NOMO-1 treated with dmso at 0.1 percent for 144 hours (cell line): ENCODE measurements at regions not wholly inside any gene's neighbourhood (a gene's known extent, or its start where the extent isn't known, plus 50 kb on each side); places are given as distances from the start of the nearest gene placed in this dataset.

ENCODE experiments used
- DNase-seq: peaks from one replicate; lab custom pipeline; 2025; ENCODE audit not compliant: unreplicated experiment; lab: John Stamatoyannopoulos, UW

GRCh38 chr9:115250621-115251032, 132.7 kb upstream of the TNC start:
- DNase-seq: no peak

DNA sequence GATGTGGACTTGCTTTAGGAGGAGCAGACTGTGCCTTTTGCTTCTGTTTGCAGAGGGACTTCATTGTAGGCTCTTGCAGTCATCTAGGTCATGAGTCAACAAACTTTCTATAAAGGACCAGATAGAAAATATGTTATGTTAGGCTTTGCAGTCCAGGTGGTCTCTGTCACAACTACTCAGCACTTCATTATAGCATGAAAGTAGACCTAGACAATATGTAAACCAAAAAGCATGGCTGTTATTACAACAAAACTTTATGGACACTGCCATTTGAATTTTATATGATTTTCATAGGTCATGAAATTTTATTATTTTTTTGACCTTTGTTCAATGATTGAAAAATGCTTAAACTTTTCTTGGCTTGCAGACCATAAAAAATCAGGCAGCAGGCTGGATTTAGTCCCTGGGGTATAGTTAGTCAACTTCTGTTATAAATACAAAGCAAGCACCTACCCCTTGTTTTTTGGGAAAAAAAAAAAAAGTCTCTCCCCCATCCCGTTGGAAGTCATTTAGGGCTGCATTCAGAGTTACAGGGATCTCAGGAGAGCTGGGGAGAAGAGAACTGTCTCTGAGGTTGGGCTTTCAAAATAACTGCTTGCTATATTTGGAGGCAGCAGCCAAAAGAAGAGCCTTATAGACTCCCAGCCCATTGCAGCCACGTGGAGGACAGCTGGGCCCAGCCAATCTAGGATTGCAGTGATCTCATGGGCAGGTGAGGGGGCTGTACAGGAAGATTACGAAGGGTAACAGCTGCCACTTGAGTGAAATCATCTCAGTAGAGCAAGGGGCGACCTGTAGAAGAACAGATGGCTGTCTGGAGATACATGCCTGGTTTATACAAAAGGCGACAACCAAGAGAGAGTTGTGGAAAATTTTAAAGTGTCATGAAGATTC, 136.6 kb upstream of the TNC start:
- DNase-seq: no peak

DNA sequence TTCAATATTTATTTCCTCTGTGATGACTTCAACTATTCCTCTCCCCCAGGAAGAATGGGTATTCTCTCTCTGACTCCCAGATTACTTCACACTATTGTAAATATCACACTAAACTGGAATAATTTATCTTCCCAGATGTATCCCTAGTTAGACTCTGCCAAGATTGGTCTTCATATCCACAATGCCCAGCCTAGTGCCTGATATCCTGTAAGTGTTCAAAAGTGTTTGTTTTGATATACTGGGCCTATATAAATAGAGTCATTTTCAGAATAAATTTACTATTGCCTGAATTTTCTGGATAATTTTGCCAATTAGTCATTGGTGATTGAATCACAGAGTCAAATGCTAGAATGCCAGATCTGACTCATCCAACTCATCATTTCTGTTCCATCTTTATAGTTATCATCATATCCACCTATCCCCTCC, 143.7 kb upstream of the TNC start:
- no peak for DNase-seq

DNA sequence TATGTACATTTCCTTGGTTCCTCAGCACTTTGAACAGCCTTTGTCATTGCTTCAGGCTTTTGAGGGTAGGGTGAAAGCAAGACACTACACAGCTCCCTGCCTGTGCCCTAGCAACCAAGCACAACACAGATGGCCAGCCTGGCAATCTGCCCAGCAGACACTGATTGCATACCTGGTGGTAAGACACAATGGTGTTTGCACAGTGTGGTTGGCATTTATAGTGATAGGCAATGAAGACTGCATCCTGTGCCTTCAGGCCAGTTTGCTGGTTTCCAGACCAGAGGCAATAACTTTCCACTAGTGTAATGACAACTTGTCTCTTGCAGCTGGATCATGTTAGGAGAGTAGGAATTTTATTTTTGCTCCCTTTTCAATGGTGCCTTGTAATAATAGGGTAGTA, 144.5 kb upstream of the TNC start:
- DNase-seq: no peak

- DNase-seq: no peak
Observed at GRCh38 chr9:115262952-115263351, 145.0 kb upstream of the TNC start.

GRCh38 chr9:115263371-115264075, 145.6 kb upstream of the TNC start:
- no peak for DNase-seq

DNA sequence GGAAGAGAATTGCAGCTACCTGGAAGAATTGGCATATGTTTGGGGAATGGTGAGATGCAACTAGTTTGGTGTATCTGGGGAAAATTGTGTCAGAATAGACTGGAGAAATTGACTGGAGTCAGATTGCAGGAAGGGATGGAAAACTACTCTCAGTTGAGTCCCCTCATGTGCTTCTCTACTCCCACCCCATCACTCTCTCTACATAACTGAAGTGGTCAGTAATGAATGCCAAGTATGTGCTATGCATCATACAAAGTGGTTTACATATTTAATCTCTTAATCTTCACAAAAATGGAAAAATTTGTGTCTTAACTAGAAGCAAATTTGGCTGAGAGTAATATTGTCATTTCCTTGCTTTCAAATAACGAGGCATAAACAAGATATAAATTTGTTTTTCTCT, 146.4 kb upstream of the TNC start:
- no peak for DNase-seq

DNA sequence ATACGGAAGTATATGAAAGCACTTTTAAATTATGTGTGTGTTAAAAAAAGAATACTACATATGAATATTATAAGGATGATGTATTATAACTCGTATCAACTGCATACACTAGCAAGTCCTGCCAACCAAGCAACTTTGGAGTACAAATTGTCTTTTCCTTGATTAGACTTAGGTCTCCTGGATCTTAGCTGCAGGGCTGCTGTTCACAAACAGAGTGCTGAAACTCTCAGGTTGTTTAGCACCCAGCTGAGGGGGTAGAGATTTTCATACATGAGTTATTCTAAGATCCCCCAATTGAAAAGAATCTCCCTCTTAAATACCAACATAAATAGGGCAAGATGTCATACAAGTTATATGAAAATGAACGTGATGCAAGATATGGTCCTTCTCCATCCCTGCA, 149.8 kb upstream of the TNC start:
- no peak for DNase-seq

DNA sequence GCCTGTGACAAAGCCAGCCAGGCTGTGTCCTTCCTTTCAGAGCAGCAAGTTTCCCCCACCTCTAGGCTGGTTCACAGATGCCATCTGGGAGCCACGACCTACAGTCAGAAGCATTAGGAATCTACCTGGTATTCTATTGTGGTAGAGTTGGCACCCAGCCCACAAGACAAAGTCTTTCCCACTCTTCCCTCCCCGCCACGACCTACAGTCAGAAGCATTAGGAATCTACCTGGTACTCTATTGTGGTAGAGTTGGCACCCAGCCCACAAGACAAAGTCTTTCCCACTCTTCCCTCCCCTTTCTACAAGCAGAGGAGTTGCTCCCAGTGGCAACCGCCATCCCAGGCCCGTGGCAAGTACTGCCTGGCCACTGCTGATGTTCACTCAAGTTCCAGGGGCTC, 157.8 kb upstream of the TNC start:
- no peak for DNase-seq

DNA sequence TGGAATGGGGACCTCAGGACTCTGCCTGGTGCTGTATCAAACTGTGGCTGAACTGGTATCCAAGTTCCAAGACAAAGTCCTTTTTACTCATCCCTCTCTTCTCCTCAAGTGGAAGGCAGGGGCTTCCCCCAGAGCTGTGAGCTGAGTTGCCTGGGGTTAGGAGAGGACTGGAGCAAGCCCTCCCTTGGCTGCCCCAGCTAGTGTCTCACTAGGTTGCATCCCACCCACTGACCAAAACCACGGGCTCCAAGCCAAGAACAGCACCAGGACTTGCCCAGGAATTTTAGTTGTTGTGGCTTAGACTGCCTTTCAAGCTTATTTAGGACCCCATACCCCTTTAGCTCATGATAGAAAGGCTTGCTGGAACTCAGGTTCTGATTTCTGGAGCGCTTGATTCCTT, 158.7 kb upstream of the TNC start:
- no peak for DNase-seq

DNA sequence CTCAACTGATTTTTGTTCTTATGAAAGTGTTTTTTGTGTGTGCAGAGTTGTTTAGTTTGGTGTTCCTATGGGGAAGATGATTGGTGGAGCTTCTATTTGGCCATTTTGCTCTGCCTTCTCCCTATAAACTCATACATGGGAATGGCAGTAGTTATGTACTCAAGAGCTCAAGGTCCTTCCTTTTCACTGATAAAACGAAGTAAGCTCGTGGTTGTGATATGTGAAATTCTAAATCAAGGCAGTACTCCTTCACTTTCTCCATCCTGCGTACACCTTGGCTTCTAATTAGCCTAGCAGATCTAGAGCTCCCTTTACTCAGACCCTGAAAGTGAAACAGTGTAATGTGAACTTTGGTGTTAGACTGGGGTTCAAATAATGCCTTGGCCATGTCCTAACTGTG, 159.3 kb upstream of the TNC start:
- no peak for DNase-seq

GRCh38 chr9:115278326-115279035, 160.5 kb upstream of the TNC start:
- DNase-seq: no peak

- no peak for DNase-seq
Observed at GRCh38 chr9:115283395-115283794, 165.4 kb upstream of the TNC start.

- no peak for DNase-seq
Observed at GRCh38 chr9:115285836-115286235, 167.9 kb upstream of the TNC start.

DNA sequence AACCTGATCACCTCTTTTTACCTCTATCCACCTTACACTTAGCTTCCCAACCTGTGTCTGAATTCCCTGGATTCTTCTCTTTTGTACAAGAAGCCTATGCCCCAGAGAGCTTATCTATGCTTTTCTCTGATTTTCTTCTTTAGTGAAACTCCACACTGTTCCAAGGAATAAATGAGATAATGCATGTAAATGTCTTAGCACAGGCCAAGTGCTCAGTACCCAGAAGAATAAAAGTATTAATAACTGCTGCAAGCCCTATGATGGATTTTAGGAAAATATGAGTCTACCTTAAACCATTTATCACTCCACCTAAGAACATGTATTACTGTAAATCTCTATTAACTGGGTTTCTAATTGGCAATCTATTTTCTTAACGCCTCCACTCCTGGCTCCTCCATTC, 168.5 kb upstream of the TNC start:
- DNase-seq: no peak

DNA sequence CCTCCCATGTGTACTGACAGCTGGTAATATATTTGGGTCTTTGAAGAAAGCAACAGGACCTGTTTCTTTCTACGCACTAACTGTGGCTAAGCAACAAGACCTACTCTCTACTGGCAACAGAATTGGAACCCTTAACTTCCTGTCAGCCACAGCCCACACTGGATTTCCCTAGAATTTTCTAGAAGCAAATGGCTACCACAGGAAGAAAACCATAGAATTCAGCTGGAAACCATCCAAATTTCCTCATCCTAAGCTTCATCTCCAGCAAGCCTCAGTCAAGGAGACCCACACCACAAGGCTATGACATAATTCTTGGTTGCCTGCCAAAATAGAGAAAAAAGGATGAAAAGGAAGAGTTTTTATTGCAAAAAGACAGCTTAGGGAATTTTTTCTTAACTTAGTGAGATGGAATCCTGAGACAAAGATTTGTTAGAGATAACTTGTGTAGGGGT, 171.8 kb upstream of the TNC start:
- DNase-seq: no peak

- no peak for DNase-seq
Observed at GRCh38 chr9:115291841-115292240, 173.9 kb upstream of the TNC start.

DNA sequence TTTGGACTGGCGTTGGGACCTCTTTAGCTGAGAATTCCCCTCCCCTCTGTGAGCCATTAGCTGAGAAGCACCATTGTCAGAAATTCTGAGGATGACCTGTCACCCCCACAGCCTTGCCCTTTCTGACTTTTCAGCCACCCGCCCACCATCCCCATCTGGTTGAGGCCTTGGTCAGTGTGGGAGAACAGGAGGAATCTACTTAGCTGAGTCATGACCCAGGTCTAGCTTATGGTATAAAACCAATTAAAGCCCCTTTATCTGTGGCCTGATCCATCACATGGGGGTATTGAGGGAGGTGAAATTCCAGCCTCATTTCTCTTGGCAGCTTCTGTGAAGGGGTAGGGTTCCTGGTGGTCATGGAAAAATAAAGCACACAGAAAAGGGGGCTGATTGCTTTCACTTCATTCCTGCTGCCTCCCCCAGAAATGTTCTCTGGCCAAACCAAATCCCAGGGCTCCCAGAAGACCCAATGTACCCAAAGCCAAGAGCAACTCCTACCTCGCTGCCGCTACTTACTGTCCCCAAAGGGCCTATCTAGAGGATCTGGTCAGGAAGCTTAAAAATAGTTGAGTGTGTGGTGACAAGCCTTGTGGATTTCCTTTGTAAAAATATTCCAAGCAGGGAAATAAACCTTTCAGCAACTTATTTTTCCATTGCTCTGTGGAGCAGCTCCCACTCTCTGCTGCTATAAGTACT, 174.8 kb upstream of the TNC start:
- DNase-seq: no peak

GRCh38 chr9:115295734-115296133, 177.8 kb upstream of the TNC start:
- DNase-seq: no peak

- no peak for DNase-seq
Observed at GRCh38 chr9:115296831-115297565, 179.0 kb upstream of the TNC start.
